ENCODE measurements at regions not wholly inside any gene's neighbourhood (a gene's known extent, or its start where the extent isn't known, plus 50 kb on each side); places are given as distances from the start of the nearest gene placed in this dataset.

DNA sequence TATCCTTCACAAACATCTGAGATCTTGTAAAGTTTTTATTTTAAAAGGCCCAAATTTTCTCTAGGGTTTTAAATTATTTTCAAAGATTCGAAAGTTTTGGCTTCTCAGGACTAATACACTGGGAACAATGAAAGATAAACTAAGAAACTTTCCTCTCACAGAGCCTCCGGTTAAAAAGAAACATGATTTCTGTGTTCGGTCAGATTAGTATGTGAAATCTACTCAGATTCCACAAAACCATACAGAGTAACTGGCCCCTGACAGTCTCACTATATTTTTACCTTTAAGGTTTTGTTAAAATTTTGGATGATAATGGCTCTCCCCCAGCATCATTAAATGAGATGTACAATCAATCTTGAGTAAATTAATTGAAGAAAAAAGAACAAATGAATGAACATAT lies 471.0 kb downstream of the COL12A1 start:
- TF ChIP-seq, protein P1, sequence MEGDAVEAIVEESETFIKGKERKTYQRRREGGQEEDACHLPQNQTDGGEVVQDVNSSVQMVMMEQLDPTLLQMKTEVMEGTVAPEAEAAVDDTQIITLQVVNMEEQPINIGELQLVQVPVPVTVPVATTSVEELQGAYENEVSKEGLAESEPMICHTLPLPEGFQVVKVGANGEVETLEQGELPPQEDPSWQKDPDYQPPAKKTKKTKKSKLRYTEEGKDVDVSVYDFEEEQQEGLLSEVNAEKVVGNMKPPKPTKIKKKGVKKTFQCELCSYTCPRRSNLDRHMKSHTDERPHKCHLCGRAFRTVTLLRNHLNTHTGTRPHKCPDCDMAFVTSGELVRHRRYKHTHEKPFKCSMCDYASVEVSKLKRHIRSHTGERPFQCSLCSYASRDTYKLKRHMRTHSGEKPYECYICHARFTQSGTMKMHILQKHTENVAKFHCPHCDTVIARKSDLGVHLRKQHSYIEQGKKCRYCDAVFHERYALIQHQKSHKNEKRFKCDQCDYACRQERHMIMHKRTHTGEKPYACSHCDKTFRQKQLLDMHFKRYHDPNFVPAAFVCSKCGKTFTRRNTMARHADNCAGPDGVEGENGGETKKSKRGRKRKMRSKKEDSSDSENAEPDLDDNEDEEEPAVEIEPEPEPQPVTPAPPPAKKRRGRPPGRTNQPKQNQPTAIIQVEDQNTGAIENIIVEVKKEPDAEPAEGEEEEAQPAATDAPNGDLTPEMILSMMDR (IDR thresholded peaks at IDR 0.05; ENCODE audit: low read length) = no peak
- no peak for TF ChIP-seq EZH2 (IDR thresholded peaks at IDR 0.05; ENCODE audit: borderline replicate concordance, low read length)
